Neural cell (in vitro differentiated cells): ENCODE measurements at regions not wholly inside any gene's neighbourhood (a gene's known extent, or its start where the extent isn't known, plus 50 kb on each side); places are given as distances from the start of the nearest gene placed in this dataset.
A peak's percentile ranks its signal among the peaks of the same experiment; 100 is the strongest.

ENCODE experiments used
- H2AFZ ChIP-seq: fragments of 200-600, 300-800 bp; sonication (generic), shearing (Covaris generic); 2 replicates; pipeline ENCODE4 v1.6.0; 2014; ENCODE audit warnings: low read depth, mild to moderate bottlenecking, antibody characterized with exemption, low read length, moderate library complexity
- H3F3A ChIP-seq: fragments of 200-600 bp; shearing (Covaris generic); 2 replicates; pipeline ENCODE4 v1.6.1; 2016; ENCODE audit warnings: mild to moderate bottlenecking, moderate library complexity, mixed read lengths, antibody characterized with exemption, low read length; ENCODE audit not compliant: insufficient read depth, poor library complexity, severe bottlenecking
- H3K27ac ChIP-seq: fragments of 200-600, 300-800 bp; sonication (generic), shearing (Covaris generic); 2 replicates; pipeline ENCODE4 v1.5.1; 2014; ENCODE audit warnings: mild to moderate bottlenecking, low read length, moderate library complexity
- H3K27me3 ChIP-seq: fragments of 300-800, 200-600 bp; sonication (generic), shearing (Covaris generic); 2 replicates; pipeline ENCODE4 v1.6.0; 2014; ENCODE audit warnings: mild to moderate bottlenecking, low read depth, low read length, moderate library complexity; ENCODE audit not compliant: insufficient read depth
- H3K36me3 ChIP-seq: fragments of 300-800, 200-600 bp; sonication (generic), shearing (Covaris generic); 2 replicates; pipeline ENCODE4 v1.5.1; 2014; ENCODE audit warnings: mild to moderate bottlenecking, antibody characterized with exemption, low read length, moderate library complexity; ENCODE audit not compliant: insufficient read depth
- H3K4me2 ChIP-seq: fragments of 300-800, 200-600 bp; sonication (generic), shearing (Covaris generic); 2 replicates; pipeline ENCODE4 v1.6.0; 2014; ENCODE audit warnings: mild to moderate bottlenecking, low read length
- H3K4me3 ChIP-seq: fragments of 300-800, 200-600 bp; sonication (generic), shearing (Covaris generic); 2 replicates; pipeline ENCODE4 v1.5.1; 2014; ENCODE audit warnings: mild to moderate bottlenecking, low read length, moderate library complexity
- H3K79me2 ChIP-seq: fragments of 200-600 bp; shearing (Covaris generic); replicated peaks from 2 replicates; pipeline ENCODE4 v1.6.0; 2014; ENCODE audit warnings: mild to moderate bottlenecking, low read length, moderate library complexity; ENCODE audit not compliant: insufficient read depth
- H3K9ac ChIP-seq: fragments of 300-800, 200-600 bp; sonication (generic), shearing (Covaris generic); 2 replicates; pipeline ENCODE4 v1.6.1; 2016; ENCODE audit warnings: mild to moderate bottlenecking, low read length, mixed read lengths
- H3K9me2 ChIP-seq: fragments of 200-600 bp; shearing (Covaris generic); 2 replicates; pipeline ENCODE4 v1.6.1; 2016; ENCODE audit warnings: mild to moderate bottlenecking, low read length, mixed read lengths; ENCODE audit not compliant: insufficient read depth
- H3K9me3 ChIP-seq: fragments of 200-600, 300-800 bp; sonication (generic), shearing (Covaris generic); 2 replicates; pipeline ENCODE4 v1.6.1; 2016; ENCODE audit warnings: mild to moderate bottlenecking, mixed run types, low read length, moderate library complexity, mixed read lengths
- H4K20me1 ChIP-seq: fragments of 200-600 bp; shearing (Covaris generic); 2 replicates; pipeline ENCODE4 v1.6.1; 2016; ENCODE audit warnings: mild to moderate bottlenecking, mixed run types; ENCODE audit not compliant: insufficient read depth
- CTCF ChIP-seq: fragments of 450-650 bp; IDR thresholded peaks from 2 replicates; pipeline ENCODE4 v1.5.1; 2014; ENCODE audit warnings: antibody characterized with exemption, mild to moderate bottlenecking, moderate library complexity; ENCODE audit not compliant: poor library complexity, severe bottlenecking
- EP300 ChIP-seq: fragments of 450-650 bp; conservative IDR thresholded peaks from 2 replicates; pipeline ENCODE4 v1.6.1; 2014; ENCODE audit warnings: antibody characterized with exemption, mild to moderate bottlenecking, moderate library complexity; ENCODE audit not compliant: poor library complexity, severe bottlenecking
- EZH2 ChIP-seq: fragments of 200-600, 300-800 bp; shearing (Covaris generic), sonication (generic); IDR thresholded peaks from 2 replicates; pipeline ENCODE4 v1.6.1; 2014; ENCODE audit warnings: antibody characterized with exemption, low read length, borderline replicate concordance, mild to moderate bottlenecking; ENCODE audit not compliant: insufficient read depth, poor library complexity, severe bottlenecking
- MXI1 ChIP-seq: fragments of 450-650 bp; conservative IDR thresholded peaks from 2 replicates; pipeline ENCODE4 v1.6.1; 2014; ENCODE audit warnings: antibody characterized with exemption, mild to moderate bottlenecking; ENCODE audit not compliant: poor library complexity, severe bottlenecking
- RAD21 ChIP-seq: fragments of 450-650 bp; conservative IDR thresholded peaks from 2 replicates; pipeline ENCODE4 v1.6.1; 2014; ENCODE audit warnings: antibody characterized with exemption, mild to moderate bottlenecking, moderate library complexity
- REST ChIP-seq: IDR thresholded peaks from 2 replicates; pipeline ENCODE4 v1.6.1; 2012; ENCODE audit warnings: borderline replicate concordance
- SMC3 ChIP-seq: fragments of 450-650 bp; conservative IDR thresholded peaks from 2 replicates; pipeline ENCODE4 v1.6.1; 2014; ENCODE audit warnings: antibody characterized with exemption, mild to moderate bottlenecking, moderate library complexity; ENCODE audit not compliant: poor library complexity

GRCh38 chr10:105840288-105840770 lies 1199.2 kb downstream of the SORCS3 start:
- Histone ChIP-seq H3K9me2 (no peaks in the 10 kb centered on the region), H3K79me2 (no peaks in the 10 kb centered on the region), H3K27ac (peak overlapping the region; percentile 41), H4K20me1 (no peaks in the 10 kb centered on the region), H3K4me3 (peak overlapping the region; percentile 17), H3K9me3 (no peaks in the 10 kb centered on the region), H3F3A (no peaks in the 10 kb centered on the region), H3K4me2 (peak overlapping the region; percentile 42), H3K36me3 (no peaks in the 10 kb centered on the region), H3K27me3 (no peaks in the 10 kb centered on the region), H2AFZ (no peak overlapping the region), H3K9ac (no peak overlapping the region)
- no peak for TF ChIP-seq REST
- TF ChIP-seq EZH2: no peak
- no peak for TF ChIP-seq MXI1
- no peak for TF ChIP-seq SMC3

- TF ChIP-seq REST: no peak
- no peak for TF ChIP-seq RAD21
- no peak for TF ChIP-seq CTCF
- no peak for TF ChIP-seq EP300
- no peaks in the 10 kb centered on the region for H4K20me1 ChIP-seq
- H3K27ac ChIP-seq: peak overlapping the region; percentile 54
- peak overlapping the region; percentile 31 for H3K4me3 ChIP-seq
- peak overlapping the region; percentile 53 for H3K4me2 ChIP-seq
- H2AFZ ChIP-seq: no peak overlapping the region
- H3F3A ChIP-seq: no peaks in the 10 kb centered on the region
- no peaks in the 10 kb centered on the region for H3K9me3 ChIP-seq
- no peaks in the 10 kb centered on the region for H3K79me2 ChIP-seq
- no peaks in the 10 kb centered on the region for H3K36me3 ChIP-seq
- H3K9ac ChIP-seq: no peak overlapping the region
- H3K27me3 ChIP-seq: no peaks in the 10 kb centered on the region
- H3K9me2 ChIP-seq: no peaks in the 10 kb centered on the region
These were observed 1197.3 kb downstream of the SORCS3 start for GRCh38 chr10:105838392-105838791.
